Activated CD4-positive, alpha-beta T cell treated with anti-CD3 and anti-CD28 coated beads, Interleukin-2, Interleukin-4, amounts not matched to agents 100 ng/mL and 50 ng/mL, durations not matched to agents 16 hours and 8 hours (primary cell): ENCODE measurements at regions not wholly inside any gene's neighbourhood (a gene's known extent, or its start where the extent isn't known, plus 50 kb on each side); places are given as distances from the start of the nearest gene placed in this dataset.
"Not testable (repeated sequence)": the region's sequence is repeated elsewhere in the genome, so short reads cannot be mapped to it uniquely, and the experiment has no call there.

Experiments
- DNase-seq: peaks from one replicate; pipeline ENCODE4 v3.0.0-alpha.2; 2020; ENCODE audit warnings: low spot score

GRCh38 chr5:176140138-176140537 lies 98.1 kb upstream of the SIMC1 start:
- peak; percentile 49 for DNase-seq

- DNase-seq: no peak
Observed at GRCh38 chr5:176144508-176144907, 93.7 kb upstream of the SIMC1 start.

- DNase-seq: not testable (repeated sequence)
Observed at GRCh38 chr5:176149948-176150347, 88.3 kb upstream of the SIMC1 start.

- no peak for DNase-seq
Observed at GRCh38 chr5:176151281-176151680, 86.9 kb upstream of the SIMC1 start.

GRCh38 chr5:176152191-176152929 lies 85.9 kb upstream of the SIMC1 start:
- no peak for DNase-seq

GRCh38 chr5:176152930-176153311 lies 85.3 kb upstream of the SIMC1 start:
- DNase-seq: no peak

GRCh38 chr5:176153741-176154140 lies 84.5 kb upstream of the SIMC1 start:
- DNase-seq: no peak

- no peak for DNase-seq
Observed at GRCh38 chr5:176154821-176155220, 83.4 kb upstream of the SIMC1 start.

- DNase-seq: no peak
Observed at GRCh38 chr5:176155922-176156359, 82.3 kb upstream of the SIMC1 start.

- no peak for DNase-seq
Observed at GRCh38 chr5:176157656-176158055, 80.6 kb upstream of the SIMC1 start.

- no peak for DNase-seq
Observed at GRCh38 chr5:176161431-176161830, 76.8 kb upstream of the SIMC1 start.

GRCh38 chr5:176162198-176162597 lies 76.0 kb upstream of the SIMC1 start:
- no peak for DNase-seq

- DNase-seq: no peak
Observed at GRCh38 chr5:176162888-176163287, 75.3 kb upstream of the SIMC1 start.

GRCh38 chr5:176166427-176166826 lies 71.8 kb upstream of the SIMC1 start:
- no peak for DNase-seq

- no peak for DNase-seq
Observed at GRCh38 chr5:176167800-176168199, 70.4 kb upstream of the SIMC1 start.

GRCh38 chr5:176169393-176170063 lies 68.7 kb upstream of the SIMC1 start:
- no peak for DNase-seq

- DNase-seq: no peak
Observed at GRCh38 chr5:176170084-176170483, 68.1 kb upstream of the SIMC1 start.

- DNase-seq: no peak
Observed at GRCh38 chr5:176171171-176171760, 67.0 kb upstream of the SIMC1 start.

- no peak for DNase-seq
Observed at GRCh38 chr5:176172246-176172645, 66.0 kb upstream of the SIMC1 start.

- DNase-seq: no peak
Observed at GRCh38 chr5:176173647-176174046, 64.6 kb upstream of the SIMC1 start.

GRCh38 chr5:176174345-176175025 lies 63.7 kb upstream of the SIMC1 start:
- no peak for DNase-seq

- DNase-seq: no peak
Observed at GRCh38 chr5:176175101-176175852, 62.9 kb upstream of the SIMC1 start.
